ENCODE measurements at regions not wholly inside any gene's neighbourhood (a gene's known extent, or its start where the extent isn't known, plus 50 kb on each side); places are given as distances from the start of the nearest gene placed in this dataset.

DNA sequence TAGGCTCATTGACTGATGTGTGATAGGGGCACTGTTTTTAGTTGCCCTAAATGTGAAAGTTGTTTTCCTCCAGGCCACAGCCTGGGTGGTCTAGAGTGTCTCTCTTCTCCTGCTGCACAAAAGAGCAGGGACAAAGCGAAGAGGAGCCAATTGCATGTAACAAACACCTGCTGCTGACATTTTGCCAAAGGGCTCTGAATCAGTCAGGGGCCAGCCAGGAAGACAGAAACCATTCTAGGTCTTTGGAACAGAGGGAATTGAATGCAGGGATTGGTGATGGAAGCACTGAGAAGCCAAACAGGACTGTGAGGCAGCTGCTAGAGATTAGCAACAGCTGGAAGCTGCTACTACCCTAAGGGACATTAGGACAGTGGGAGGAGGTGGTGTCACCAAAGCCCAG, 185.3 kb upstream of the POU3F1 start:
- no peak overlapping the region for H3K27ac Mint-ChIP-seq
- DNase-seq, result no peak
- no peaks in the 10 kb centered on the region for H3K4me1 Mint-ChIP-seq (ENCODE audit: low read depth)
- peaks cover 15% of the 10 kb centered on the region for H3K27me3 Mint-ChIP-seq
- H3K36me3 Mint-ChIP-seq (ENCODE audit: low read depth), result no peaks in the 10 kb centered on the region
- no peaks in the 10 kb centered on the region for H3K9me3 Mint-ChIP-seq
- H3K4me3 Mint-ChIP-seq, result no peak overlapping the region

DNA sequence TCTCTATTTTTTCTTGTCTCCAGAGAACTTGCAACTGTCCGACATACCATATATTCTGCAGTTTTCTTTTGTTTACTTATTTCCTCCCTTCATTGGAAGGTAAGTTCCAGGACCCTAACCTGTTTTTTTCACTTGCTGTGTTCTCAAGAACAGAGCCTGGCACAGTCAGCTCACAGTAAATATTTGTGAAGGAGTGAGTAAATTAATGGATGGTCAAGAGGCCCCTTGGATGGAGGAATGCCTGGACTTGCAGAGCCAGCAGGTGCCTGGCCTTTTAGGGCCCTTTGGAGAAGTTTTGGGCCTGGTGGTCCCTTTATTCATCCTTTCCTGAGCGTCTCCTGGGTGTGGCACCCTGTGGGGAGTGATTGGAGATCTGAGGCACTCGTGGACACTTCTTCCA, 182.1 kb upstream of the POU3F1 start:
- peaks cover 8% of the 10 kb centered on the region for H3K27me3 Mint-ChIP-seq
- no peaks in the 10 kb centered on the region for H3K4me1 Mint-ChIP-seq (ENCODE audit: low read depth)
- no peak for DNase-seq
- no peak overlapping the region for H3K4me3 Mint-ChIP-seq
- H3K36me3 Mint-ChIP-seq (ENCODE audit: low read depth), result no peaks in the 10 kb centered on the region
- no peaks in the 10 kb centered on the region for H3K9me3 Mint-ChIP-seq
- H3K27ac Mint-ChIP-seq, result no peak overlapping the region

DNA sequence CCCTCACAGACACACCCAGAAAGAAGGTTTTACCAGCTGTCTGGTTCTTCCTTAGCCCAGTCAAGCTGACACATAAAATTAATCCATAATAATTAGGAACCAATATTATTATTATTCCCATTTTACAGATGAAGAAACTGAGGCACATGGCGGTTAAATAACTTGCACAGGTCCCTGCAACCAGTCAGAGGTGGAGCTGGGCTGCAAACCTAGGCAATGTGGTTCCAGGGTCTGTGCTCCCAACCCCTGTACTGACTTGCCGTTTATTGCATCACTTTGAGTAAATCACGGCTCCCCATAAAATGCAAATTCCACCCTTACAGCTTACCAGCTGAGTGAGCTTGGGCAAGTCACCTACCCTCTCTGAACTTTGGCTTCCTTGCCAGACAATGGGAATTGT, 179.2 kb upstream of the POU3F1 start:
- Mint-ChIP-seq H3K4me3 (no peak overlapping the region), H3K36me3 (ENCODE audit: low read depth) (no peaks in the 10 kb centered on the region), H3K4me1 (ENCODE audit: low read depth) (no peaks in the 10 kb centered on the region), H3K27ac (no peak overlapping the region), H3K27me3 (peaks cover 18% of the 10 kb centered on the region), H3K9me3 (no peaks in the 10 kb centered on the region)
- no peak for DNase-seq

DNA sequence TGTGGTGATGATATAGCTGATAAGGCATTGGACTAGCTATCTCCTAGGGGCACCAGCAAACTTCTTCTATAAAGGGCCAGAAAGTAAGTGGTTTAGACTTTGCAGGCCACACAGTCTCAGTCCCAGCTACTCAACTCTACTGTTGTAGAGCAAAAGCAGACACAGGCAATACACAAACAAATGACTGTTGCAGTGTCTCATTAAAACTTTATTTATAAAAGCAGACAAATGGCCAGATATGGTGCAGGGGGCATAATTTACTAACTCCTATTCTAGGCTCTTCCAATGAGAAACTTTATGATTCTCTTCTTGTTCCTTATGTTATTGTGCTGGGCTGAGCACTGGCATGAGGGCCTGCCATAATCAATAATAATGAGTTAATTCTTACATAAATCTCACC, 176.8 kb upstream of the POU3F1 start:
- no peaks in the 10 kb centered on the region for H3K4me1 Mint-ChIP-seq (ENCODE audit: low read depth)
- no peaks in the 10 kb centered on the region for H3K36me3 Mint-ChIP-seq (ENCODE audit: low read depth)
- H3K27ac Mint-ChIP-seq, result no peak overlapping the region
- no peaks in the 10 kb centered on the region for H3K9me3 Mint-ChIP-seq
- peaks cover 25% of the 10 kb centered on the region for H3K27me3 Mint-ChIP-seq
- H3K4me3 Mint-ChIP-seq, result no peak overlapping the region
- DNase-seq, result no peak

DNA sequence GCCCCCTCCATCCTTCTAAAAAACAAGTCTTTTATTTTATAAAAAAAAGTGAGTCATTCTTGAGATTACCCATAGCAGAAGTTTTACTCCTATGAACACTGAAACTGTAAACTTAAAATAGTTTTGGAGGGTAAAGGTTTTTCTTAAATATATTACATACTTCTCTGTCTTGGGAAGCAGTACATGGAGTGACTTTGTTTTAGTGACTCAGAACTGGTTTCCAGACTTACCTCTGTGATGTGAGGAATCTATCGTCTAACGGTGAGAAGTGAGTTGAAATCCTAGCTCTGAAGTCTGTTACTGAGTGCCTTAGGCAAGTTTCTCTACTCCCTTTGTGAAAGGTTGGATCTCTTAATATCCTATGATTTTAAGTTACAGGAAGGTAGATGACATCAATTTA, 176.3 kb upstream of the POU3F1 start:
- Mint-ChIP-seq H3K9me3 (no peaks in the 10 kb centered on the region), H3K27ac (no peak overlapping the region), H3K4me1 (ENCODE audit: low read depth) (no peaks in the 10 kb centered on the region), H3K36me3 (ENCODE audit: low read depth) (no peaks in the 10 kb centered on the region), H3K27me3 (peaks cover 23% of the 10 kb centered on the region), H3K4me3 (no peak overlapping the region)
- DNase-seq, result no peak

DNA sequence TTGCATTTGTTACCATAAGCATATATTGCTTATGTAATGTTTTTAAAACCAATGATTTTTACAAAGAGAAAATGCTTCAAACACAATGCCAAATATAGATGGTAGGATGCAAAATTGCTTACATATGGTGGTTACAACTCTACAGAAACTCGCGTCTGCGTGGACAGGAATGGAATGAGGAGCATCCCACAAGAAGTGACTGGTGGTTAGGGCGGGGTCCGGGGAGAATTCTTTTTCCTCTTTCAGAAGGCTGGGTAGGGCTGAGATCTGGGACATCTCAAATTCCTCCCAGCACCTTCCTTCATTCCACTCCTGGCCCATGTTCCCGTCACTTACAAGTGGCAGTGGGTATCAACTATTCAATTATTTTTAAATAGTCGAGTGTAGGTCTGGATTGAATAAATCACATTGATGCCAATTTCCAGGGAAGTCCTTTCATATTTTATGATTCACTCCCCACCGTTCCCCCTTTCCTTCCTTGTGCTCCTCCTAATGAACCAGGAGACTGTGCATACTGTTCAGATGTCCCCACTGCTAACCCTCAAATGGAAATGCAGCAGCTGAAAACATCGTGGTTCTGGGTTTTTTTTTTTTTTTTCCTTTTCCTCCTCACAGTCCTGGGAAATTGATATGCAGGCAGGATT, 174.5 kb upstream of the POU3F1 start:
- Mint-ChIP-seq H3K4me1 (ENCODE audit: low read depth) (no peaks in the 10 kb centered on the region), H3K27ac (no peak overlapping the region), H3K36me3 (ENCODE audit: low read depth) (no peaks in the 10 kb centered on the region), H3K4me3 (no peak overlapping the region), H3K27me3 (peaks cover 27% of the 10 kb centered on the region), H3K9me3 (no peaks in the 10 kb centered on the region)
- no peak for DNase-seq

DNA sequence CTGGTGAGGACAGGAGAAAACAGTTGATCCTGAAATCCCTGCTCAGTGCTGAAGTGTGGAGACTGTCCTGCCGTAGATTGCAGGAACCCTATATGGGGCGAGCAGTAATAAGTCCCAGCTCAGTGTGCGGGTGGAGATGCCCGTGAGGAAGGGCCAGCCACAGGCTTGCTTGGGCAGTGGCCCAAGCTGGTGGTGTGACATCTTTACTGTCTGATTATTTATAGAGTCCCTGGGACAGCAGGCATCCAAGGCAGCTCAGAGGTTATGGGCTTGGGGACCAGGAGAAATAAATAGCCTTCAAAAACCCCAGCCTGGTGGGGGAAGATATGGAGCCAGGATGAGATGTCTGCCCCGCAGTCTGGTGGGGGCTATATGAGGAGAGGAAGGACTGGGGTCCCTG, 170.7 kb upstream of the POU3F1 start:
- Mint-ChIP-seq H3K27me3 (peaks cover 57% of the 10 kb centered on the region), H3K4me3 (no peak overlapping the region), H3K9me3 (no peaks in the 10 kb centered on the region), H3K4me1 (ENCODE audit: low read depth) (peaks cover 4% of the 10 kb centered on the region), H3K36me3 (ENCODE audit: low read depth) (no peaks in the 10 kb centered on the region), H3K27ac (no peak overlapping the region)
- DNase-seq, result no peak

DNA sequence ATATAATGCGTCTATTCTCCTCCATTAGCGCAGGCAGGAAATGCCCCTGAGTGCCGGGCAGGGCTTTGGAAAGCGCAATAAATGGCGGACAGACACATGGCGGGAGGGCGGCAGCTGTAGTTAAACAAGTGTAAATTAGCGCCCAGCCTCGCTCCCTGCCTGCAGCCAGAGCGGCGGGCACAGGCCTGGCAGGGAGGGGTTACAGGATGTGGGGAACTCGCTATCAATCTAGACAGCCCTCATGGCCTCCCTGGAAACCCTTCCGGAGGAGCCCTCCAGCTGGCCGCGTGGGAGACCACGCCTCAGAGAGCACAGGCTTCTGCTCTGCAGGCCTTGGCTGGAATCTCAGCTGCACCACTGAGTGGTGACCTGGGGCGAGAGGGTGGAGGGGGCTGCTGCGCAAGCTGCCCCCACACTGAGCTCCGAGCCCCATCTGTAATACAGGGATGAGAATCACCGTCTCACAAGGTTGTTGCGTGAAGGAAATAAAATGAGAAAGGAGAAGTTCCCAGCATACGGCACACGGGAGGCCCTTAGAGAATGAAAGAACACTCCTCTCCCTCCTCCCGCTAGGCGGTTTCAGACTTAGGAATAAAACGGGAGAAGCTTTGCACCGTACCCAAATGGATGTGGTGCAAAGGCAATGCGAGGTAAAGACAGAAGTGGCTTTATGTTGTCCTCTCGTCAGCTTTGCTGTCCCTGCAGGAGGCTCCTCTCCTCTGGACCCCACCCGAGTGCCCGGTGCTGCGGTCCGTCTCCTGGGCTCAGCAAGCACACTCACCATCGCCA, 167.2 kb upstream of the POU3F1 start:
- Mint-ChIP-seq H3K9me3 (no peaks in the 10 kb centered on the region), H3K27me3 (peaks cover 39% of the 10 kb centered on the region), H3K4me1 (ENCODE audit: low read depth) (peaks cover 4% of the 10 kb centered on the region), H3K27ac (no peak overlapping the region), H3K36me3 (ENCODE audit: low read depth) (no peaks in the 10 kb centered on the region), H3K4me3 (no peak overlapping the region)
- DNase-seq, result no peak

DNA sequence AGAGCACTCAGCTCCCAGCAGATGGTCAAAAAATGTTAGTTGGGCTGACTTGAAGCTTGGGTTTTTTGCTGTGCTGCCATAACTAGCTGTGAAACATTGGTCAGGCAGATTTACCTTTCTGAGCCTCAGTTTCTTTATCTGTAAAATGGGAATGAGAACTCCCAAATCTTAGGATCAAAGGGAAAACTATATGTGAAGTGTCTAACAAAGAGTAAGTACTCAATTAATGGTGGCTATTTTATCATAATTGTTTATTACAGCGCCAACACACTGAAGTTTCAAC, 164.2 kb upstream of the POU3F1 start:
- H3K4me1 Mint-ChIP-seq (ENCODE audit: low read depth), result peaks cover 4% of the 10 kb centered on the region
- no peaks in the 10 kb centered on the region for H3K9me3 Mint-ChIP-seq
- no peak overlapping the region for H3K27ac Mint-ChIP-seq
- H3K4me3 Mint-ChIP-seq, result no peak overlapping the region
- H3K36me3 Mint-ChIP-seq (ENCODE audit: low read depth), result no peaks in the 10 kb centered on the region
- no peak for DNase-seq
- H3K27me3 Mint-ChIP-seq, result peaks cover 30% of the 10 kb centered on the region

DNA sequence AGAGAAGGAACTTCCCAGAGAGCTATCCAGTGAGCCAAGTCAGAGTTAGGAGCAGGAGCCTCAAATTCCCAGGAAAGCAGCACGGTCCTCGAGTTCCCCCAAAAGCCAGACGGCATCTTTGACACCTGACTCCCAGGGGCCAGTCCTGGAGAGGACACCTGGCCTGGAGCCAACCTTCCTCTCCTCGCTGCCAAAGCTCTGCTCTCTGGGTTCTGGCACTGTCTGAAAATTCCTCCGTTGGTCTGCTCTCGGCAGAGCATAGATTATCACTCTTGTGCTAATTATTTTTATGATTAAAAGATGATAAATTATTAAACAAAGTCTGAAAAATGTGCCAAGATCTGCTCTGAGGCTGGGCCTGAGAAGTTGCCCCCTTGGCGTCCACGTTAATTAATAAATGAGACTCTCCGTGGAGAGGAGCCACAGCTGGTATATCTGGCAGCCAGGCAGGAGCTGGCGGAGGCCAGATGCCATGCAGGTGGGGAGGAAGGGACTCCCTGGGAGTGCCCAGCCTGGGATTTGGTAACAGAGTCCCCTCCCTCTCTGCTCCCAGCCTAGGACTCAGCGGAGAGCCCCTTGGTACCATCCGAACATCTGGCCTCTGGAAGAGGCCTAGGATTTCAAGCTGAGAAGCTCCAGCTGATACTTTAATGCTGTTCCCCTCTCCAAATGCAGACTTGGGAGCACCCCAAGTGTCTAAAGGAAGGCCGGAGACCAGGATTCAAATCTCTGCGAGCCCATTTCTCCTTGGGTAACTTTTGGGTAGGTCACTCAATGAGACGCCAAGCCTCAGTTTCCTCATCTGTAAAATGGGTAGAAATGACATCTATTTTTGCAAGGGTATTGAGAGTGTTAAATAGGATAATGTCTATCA, 163.7 kb upstream of the POU3F1 start:
- H3K4me3 Mint-ChIP-seq, result no peak overlapping the region
- no peak overlapping the region for H3K27ac Mint-ChIP-seq
- no peaks in the 10 kb centered on the region for H3K36me3 Mint-ChIP-seq (ENCODE audit: low read depth)
- no peak for DNase-seq
- peaks cover 4% of the 10 kb centered on the region for H3K4me1 Mint-ChIP-seq (ENCODE audit: low read depth)
- H3K27me3 Mint-ChIP-seq, result peaks cover 28% of the 10 kb centered on the region
- H3K9me3 Mint-ChIP-seq, result no peaks in the 10 kb centered on the region

DNA sequence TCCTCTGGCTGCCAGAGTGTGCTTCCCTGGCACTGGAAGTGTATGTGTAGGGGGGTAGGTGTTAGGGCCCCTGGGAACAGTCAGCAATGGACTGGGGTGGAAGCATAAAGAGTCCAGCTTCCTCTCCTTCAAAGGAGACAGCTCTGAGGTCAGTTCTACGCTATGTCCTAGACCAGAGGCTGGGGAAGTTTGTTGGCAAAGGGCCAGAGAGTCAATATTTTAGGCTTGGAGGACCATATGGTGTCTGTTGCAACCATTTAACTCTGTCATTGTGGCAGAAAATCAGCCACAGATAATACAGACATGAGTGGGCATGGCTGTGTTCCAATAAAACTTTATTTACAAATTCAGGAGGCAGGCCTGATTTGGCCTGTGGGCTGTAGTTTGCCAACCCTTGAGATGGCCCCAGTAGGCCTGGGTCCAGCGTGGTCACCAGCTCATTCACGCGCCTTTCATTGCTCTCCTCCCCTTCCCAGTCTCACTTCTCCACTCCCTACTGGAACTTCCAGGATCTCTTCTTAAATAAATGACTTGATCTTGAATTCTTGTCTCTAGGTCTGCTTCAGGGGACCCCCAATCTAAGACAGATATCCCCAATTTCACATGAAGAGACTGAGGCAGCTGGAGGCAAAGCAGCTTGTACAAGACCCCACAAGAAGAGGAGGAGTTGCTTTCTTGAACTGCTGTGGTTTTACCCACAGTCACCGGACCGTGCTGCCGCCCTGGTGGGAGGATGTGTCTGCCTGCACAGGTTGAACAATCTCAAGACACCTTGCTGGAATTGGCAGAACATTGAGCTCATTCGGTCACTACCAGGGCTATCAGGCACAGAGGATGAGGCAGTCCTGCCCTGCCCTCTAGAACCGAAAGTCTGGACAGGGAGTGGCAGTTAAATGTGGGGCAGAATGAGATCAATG, 162.4 kb upstream of the POU3F1 start:
- Mint-ChIP-seq H3K36me3 (ENCODE audit: low read depth) (no peaks in the 10 kb centered on the region), H3K4me3 (no peak overlapping the region), H3K4me1 (ENCODE audit: low read depth) (peaks cover 4% of the 10 kb centered on the region), H3K27me3 (peaks cover 17% of the 10 kb centered on the region), H3K27ac (no peak overlapping the region), H3K9me3 (no peaks in the 10 kb centered on the region)
- no peak for DNase-seq

DNA sequence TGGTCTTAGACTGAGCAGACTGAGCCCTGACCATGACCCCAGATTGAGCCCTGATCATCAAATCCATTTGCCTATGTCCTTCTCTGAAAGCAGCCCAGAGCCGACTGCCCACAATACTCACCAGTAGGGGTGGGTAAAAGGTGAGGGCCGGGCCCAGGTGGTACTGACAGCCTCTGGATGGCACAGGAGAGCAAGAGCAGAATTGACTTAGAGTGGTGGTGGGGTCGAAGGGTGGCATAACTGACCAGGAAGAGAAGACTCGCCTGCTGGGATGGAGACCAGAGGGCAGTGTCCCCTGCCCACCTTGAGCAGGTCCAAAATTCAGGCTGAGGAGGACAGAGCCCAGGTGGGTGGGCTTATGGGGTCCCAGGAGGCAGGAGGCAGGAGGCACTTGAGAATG, 161.3 kb upstream of the POU3F1 start:
- Mint-ChIP-seq H3K9me3 (no peaks in the 10 kb centered on the region), H3K27ac (no peak overlapping the region), H3K27me3 (peaks cover 6% of the 10 kb centered on the region), H3K4me1 (ENCODE audit: low read depth) (no peaks in the 10 kb centered on the region), H3K36me3 (ENCODE audit: low read depth) (no peaks in the 10 kb centered on the region), H3K4me3 (no peak overlapping the region)
- DNase-seq, result no peak

DNA sequence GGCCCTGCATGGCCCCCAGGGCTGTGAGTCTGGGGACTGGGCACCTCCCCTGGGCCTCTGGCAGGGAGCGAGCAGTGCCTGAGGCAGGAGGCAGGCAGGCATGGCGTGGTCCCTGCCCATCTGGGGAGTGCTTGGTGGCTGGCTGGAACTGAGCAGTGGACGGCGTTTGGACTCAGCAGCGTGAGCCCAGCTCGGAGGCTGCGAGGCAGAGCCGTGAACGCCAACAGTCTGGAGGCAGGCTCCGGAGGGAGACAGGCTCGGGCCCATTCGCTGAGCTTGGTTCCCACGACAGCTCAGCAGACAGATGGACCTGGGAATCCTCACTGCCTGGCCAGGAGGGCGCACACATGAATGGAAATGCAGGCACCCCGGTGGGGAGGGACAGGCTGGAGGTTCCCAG, 160.7 kb upstream of the POU3F1 start:
- H3K9me3 Mint-ChIP-seq, result no peaks in the 10 kb centered on the region
- H3K4me3 Mint-ChIP-seq, result no peak overlapping the region
- no peak overlapping the region for H3K27ac Mint-ChIP-seq

DNA sequence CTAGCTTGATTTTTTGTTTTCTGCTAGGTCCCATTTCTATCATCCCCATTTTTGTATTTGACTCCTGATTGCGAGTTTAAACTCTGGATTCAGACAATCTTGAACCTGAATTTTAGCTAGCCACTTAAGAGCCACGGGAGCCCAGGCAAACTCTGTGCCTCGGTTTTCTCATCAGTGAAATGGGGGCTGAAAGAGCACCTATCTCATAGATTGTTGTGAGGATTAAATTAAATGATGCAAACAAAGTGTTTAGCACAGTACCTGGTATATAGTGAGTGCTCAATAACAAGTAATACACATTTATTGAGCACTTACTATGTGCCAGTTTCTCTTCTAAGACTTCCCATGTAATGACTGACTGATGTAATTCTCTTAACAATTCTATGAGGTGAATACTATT, 158.1 kb upstream of the POU3F1 start:
- Mint-ChIP-seq H3K9me3 (no peaks in the 10 kb centered on the region), H3K36me3 (ENCODE audit: low read depth) (no peaks in the 10 kb centered on the region), H3K27me3 (peaks cover 10% of the 10 kb centered on the region), H3K27ac (no peak overlapping the region), H3K4me3 (no peak overlapping the region), H3K4me1 (ENCODE audit: low read depth) (no peaks in the 10 kb centered on the region)
- no peak for DNase-seq

More for the DNA sequence above, 160.7 kb upstream of the POU3F1 start:
- H3K4me1 Mint-ChIP-seq (ENCODE audit: low read depth), result no peaks in the 10 kb centered on the region
- DNase-seq, result no peak
- H3K27me3 Mint-ChIP-seq, result peaks cover 2% of the 10 kb centered on the region
- H3K36me3 Mint-ChIP-seq (ENCODE audit: low read depth), result no peaks in the 10 kb centered on the region

All from activated T-cell treated with anti-CD3 and anti-CD28 coated beads, Interleukin-2, amount 50 U/mL, for 24 hours (primary cell).